DMS79 treated with DMSO at 0.1 percent for 48 hours (cell line): ENCODE measurements at regions not wholly inside any gene's neighbourhood (a gene's known extent, or its start where the extent isn't known, plus 50 kb on each side); places are given as distances from the start of the nearest gene placed in this dataset.

Experiments used
- DNase-seq: peaks from one replicate; lab custom pipeline; 2025; lab: John Stamatoyannopoulos, UW

DNA sequence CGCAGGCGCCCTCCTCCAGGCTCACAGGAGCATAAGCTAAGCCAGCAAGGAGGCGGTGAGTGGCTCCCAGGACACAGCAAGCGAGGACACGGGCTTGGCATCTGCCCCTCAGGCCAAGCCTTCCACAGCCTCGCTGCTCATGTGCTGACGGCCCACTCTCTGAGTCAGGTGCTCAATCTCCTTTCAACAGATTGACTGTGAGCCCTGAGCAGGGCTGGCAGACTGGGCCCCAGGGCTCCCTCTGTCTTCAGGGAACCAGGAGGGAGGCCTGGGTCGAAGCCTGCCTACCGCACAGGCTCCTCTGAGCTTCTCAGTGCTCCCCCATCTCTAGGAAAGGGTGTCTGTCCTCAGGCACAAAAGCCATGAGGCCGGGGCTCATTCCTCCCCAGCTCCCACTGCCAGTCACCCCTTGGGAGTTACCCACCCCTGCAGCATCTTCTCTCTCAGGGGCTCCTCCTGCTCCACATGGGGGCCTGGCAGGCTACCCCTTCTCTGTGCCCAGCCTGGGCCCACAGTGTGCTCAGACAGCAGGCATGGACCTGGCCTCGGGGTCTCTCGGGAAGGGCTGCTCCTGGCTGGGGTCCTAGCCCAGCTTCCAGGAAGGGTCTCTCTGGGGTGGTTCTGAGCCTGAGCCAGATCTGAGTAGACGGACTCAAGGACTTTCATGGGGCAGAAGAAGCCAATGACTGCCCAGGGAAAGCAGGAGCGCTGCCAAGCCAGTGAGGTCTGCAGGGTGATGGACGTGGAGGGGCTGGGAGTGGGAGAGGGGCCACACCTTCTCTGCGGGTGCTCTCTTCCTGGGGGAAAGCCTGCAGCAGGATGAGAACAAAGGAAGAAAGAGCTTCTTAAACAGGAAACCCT is 138.0 kb upstream of the GPC1 start:
- DNase-seq: no peak

DNA sequence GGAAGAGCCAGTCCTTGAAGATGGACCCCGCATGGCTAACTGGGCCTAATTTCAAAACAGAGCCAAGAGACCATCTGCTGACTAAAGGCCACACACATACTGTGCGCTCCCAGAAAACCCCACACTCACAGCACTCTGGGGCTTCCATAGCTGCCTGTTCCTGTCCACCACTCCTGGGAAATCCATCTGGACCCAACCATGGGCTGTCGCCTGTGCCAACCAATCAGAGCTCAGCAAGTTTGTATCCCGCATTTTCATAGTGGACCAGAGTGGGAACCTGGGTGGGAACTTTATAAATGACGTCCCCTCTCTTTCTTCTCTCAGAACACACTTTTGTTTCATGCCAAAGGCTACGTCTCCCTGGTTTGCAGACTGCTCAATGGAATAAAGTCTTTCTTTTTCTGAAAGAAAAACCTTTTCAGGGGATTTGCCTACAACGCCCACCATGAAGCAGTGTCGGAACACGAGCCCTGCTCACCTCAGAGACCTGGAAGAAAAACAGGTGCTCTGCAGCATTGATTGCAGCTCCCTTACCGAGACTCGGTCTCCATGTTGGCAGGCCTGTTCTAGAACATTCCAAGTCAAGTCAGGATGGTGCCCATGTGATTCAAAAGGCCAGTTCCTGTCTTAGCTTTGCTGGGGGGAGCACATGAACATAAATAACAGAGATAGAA is 137.2 kb upstream of the GPC1 start:
- no peak for DNase-seq

DNA sequence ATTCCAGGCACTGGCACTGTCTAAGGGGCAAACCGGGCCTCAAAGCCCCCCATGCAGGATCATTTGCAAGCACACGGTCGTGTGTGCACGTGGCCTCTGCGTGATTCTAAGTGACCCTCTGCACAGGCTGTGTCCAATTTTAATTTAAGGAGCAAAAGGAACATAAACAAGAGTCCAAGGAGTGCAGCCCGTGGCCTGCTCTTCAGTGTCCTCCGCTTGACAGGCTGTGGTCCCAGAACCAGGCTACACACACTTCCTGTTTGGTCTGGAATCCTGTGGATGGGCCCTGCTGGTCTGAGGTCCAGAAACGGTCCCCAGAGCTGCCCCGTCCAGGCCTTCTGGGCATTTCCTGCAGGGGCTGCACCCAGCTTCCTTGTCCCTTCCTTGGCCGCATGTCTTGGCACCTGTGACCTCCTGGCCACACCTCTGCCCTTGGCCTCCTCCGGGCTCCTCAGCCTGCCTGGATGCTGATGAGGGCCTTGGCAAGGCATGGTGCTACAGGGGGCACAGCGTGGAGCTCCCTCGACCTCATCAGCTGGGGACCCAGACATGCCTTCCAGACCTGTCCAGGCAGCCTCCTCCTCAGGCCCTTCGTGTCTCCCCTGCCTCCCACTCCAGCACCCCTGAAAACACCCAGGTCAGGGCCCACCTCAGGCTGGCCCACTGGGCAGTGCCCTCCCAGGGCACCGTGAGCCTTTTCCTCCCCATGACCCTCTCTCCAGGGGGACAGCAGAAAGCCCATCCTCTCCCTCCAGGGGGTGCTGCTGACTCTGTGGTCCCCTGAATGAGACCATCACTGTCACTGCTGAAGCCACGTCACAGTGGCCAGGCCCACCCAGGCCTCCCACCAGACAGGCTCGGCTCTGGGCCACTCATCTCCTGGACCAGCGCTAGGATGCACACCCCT is 136.4 kb upstream of the GPC1 start:
- no peak for DNase-seq

DNA sequence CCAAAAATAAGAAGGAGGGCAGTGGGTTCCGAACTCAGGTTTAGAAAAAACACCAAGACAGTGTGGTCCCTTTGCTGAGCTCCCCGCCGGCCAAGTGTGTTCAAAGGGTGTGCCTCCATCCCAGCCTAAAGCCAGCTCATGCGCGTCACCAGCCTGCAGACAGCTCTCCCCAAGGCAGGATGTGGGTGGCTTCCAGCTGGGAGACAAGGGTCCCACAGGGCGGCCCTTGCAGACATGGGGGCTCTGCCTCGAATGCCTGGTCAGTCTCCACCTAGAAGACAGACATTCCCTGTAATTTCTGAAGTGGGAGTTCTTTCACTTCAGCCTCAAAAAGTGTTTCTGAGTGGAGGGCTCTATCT is 135.8 kb upstream of the GPC1 start:
- DNase-seq: no peak

DNA sequence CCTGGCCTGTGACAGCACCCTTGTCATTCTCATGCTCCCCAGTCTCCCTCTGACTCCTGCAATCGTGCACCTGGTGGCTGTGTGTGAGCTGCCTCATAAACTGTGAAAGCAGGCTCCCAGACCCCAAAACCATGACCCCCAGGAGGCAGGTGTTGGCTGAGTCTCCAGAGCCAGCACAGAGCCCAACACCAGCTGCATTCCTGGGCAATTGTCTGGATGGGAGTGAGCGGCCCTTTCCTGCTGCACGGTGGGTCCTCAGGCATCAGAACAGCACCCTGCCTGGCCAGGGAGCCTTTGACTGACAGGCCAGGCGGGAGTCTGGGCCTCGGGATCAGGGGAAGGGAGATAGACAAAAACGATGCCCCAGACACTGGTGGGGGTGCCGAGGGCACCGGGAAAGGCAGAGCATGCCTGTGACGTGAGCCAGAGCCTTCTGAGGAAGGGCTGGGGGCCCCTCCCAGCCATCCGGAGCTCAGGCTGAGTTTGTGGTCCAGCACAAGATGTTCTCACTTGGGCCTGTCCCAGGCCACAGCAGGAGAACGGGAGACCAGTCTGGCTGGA is 135.1 kb upstream of the GPC1 start:
- DNase-seq: peak; percentile 63

DNA sequence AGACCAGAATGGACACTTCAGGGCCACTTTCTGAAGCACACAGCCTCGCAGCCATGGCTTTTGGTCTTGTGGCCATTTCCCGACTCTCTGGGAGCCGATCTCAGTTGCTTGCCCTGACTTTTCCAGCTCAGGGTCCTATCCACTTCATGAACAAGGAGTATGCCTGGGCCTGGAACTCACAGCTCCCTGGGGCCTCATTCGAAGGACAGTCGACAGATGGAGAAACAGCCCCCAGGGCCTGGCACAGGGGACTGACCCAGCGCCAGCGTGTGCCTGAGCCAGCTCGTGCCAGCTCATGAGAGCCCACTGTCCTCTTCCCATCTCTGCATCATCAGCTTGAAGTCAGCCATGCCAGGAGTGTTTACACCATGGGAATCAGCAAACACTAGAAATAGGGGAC is 134.6 kb upstream of the GPC1 start:
- peak; percentile 12 for DNase-seq

DNA sequence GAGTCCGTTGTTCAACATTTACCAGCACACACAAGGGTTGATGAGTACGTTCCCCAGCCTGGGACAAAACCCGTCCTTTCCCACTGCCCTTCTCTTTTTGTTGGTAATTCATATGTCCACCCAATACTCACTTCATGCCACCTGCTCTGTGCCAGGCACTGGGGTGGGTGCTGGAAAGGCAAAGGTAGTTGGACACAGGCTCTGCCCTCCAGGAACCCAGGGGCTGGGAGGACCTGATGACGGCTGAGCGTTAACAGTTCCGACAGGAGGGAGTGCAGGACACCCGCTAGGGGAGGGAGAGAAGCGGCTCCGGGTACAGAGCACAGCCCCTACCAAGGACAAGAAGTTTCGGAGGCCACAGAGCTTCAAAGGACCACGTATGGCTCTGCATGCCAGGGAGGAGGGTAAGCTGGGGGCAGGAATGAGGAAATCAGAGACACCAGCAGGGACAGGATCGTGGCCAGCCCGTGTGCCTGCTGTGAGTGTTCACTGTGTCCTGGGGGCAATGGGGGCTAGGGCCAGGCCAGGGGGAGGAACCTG is 134.1 kb upstream of the GPC1 start:
- DNase-seq: no peak

DNA sequence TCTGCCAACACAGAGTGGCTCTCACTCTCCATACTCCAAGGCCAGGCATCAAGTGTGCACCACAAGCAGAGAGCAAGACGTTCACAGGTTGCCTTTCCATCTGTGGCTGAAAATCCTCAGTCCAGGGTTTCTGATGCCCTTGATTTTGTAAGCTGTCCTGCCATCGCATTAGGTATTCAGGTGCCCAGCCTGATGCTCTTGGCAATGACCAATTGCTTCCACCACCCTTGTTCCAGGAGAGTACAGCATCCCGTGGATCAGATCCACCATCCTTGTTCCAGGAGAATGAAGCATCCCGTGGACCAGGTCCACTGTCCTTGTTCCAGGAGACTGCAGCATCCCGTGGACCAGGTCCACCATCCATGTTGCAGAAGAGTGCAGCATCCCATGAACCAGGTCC is 133.4 kb upstream of the GPC1 start:
- DNase-seq: no peak

DNA sequence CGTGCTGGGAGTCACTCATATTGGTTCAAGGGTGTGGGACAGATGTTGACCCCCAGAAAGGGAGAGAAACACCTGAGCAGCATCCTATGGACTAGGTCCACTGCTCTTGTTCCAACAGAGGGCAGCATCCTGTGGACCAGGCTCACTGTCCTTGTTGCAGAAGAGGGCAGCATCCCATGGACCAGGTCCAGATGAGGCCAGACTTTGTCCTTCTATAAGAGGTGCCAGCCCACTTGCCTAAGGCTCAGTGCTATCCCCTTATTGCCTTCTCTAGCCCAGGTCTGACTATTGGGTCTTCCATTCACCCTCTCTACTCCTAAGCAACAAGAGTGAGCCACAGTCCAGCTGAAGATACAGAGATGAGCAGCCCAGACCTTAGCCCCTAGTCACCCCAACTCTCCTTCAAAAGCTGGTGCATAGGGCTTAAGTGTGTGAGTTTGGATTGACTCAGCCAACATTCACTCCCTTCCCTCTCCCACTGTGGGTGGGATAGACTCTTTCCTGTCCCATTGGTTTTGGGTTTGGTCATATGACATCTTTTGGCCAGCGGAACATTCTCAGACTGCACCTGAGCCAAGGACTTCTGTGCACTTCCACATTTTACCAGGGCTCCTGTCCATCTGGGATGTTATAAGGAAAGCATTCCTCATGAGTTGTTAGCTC is 132.4 kb upstream of the GPC1 start:
- no peak for DNase-seq

DNA sequence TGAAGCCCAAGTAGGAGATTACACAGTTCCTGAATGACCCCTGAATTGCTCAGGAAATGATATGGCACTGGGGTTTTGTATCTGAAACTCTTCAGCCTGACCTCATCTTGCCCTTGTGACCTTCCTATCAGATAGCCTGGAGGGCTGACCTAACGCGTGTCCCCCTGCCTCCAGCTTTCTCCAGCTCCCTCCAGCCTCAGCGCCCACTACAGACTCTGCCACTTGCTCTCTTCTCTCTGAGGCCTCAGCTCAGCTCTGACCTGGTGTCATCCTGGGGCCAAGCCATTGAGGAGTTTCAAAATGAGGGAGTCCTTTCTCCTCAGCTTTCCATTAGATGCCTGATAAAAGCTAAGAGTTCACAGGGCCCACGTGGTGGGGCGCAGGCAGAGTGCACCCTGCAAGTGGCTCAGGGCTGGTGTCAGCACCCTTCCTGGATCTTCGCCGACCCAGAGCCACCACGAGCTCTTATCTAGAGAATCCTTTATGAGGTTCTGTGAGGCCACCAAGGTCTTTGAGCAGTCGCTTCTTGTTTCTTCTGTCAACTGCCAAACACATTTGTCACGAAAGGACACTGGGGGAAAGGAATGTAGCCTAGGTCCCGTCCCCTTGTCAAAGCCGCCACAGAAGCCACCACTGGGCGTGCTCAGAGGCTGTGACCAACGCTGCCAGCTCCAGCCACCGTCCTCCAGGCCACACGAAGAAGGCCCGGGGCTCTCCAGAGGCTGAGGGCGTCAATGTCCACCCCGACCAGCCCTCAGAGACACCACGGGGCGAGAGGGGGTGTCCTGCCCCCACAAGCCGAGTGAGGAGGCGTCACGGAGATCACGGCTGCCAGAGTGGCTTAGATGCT is 131.3 kb upstream of the GPC1 start:
- no peak for DNase-seq

DNA sequence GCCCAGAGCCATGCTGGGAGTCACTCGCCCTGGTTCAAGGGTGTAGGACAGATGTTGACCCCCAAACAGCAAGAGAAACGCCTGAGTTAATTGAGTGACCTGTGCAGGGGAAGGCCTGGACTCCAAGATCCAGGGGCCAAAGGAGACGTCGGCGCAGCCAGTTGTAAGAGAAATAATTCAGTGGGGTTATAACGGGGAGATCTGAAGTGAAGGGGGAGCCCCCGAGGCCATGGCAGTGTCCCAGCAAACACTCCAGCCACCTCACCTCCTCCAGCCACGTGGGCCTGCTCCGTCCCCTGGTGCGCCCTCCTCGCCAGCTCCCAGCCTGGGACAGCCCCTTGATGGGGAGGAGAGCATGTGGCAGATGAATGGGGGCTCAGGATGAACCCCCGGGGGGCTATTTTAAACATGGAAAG is 130.7 kb upstream of the GPC1 start:
- DNase-seq: no peak

DNA sequence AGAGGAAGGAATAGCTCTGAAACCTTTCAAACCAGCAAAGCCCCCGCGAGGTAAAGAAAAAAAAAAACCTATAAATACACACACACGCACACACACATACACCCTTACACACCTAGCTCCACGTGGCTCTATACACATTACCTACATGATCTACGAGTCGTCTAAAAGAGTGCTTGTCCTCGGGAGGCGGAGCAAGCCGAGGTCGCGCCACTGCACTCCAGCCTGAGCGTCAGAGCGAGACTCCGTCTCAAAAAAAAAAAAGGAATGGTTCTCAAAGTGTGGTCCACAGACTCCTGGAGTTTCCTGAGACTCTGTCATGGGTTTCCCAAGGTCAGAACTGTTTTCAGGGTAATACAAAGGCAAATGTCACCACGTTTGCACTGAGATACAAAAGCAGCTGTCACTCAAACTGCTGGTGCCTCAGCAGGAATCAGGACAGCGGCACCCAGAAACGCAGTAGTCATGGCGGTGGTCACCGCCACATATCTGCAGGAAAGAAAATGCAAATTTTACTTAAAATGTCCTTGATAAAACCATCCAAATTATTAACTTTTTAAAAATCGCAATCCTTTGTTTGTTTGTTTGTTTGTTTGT is 130.0 kb upstream of the GPC1 start:
- DNase-seq: no peak

DNA sequence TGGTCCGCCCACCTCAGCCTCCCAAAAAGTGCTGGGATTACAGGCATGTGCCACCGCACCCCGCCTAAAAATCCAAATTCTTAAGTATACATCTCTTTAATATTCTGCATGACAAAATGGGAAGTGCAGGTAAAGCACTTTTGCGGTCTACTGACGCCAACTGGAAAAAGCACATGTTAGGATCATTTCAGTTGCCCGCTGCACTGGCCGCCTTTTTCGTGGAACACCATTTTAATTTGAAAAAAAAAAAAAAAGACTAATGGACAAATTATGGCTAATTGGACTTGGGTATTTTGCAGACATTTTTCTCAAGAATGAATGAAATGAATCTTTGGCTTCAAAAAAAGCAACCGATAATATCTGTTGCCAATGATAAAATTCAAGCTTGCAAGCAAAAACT is 129.3 kb upstream of the GPC1 start:
- DNase-seq: no peak

DNA sequence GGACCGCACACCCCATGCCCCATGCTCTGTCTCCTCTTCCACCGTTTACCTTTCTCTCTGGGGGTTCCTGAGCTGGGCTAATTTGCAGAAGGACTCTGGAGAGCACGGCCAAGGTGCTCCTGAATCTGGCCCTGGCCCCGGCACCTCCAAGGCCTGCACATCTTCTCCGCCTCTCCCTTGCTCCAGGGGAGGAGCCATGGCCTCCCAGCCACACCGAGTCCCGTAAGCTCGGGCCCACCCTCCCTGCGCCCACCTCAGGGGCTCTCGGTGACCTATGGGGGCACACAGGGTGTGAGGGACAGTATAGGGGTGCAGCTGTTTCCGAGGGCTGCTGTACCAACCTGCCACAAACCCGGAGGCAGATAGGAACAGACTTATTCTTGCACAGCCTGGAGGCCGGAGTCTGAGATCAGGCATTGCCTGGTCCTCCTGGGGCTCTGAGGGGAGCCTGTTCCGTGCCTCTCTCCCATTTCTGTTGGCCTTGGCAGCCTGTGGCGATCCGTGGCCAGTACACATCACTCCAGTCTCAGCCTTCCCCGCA is 127.3 kb upstream of the GPC1 start:
- DNase-seq: no peak

DNA sequence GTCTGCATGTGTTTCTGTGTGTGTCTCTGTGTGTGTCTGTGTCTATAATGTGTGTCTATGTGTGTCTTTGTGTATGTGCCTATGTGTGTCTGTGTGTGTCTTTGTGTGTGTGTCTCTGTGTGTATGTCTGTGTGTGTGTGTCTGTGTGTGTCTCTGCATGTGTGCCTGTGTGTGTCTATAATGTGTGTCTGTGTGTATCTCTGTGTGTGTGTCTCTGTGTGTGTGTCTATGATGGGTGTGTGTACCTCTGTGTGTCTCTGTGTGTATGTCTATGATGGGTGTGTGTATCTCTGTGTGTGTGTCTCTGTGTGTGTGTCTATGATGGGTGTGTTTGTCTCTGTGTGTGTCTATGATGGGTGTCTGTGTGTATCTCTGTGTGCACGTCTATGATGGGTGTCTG is 126.2 kb upstream of the GPC1 start:
- no peak for DNase-seq

DNA sequence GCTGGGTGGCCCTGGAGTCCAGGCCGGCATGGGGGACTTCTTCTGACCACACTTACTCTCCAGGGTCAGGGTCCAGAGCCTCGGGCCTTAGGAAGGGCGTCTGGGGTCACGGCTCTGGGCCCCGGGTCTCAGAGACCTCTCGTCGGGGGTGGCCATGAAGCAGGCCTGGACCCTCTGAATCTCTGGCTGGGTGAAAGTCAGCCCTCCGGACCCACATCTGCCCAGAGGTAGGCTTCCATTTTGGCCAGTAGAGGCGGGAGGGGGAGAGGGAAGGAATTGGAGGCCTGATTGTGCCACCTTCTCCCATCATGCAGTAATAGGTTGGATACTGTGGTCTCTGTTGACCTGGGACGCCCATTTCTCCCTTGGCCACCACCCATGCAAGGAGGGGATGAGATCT is 125.3 kb upstream of the GPC1 start:
- no peak for DNase-seq

DNA sequence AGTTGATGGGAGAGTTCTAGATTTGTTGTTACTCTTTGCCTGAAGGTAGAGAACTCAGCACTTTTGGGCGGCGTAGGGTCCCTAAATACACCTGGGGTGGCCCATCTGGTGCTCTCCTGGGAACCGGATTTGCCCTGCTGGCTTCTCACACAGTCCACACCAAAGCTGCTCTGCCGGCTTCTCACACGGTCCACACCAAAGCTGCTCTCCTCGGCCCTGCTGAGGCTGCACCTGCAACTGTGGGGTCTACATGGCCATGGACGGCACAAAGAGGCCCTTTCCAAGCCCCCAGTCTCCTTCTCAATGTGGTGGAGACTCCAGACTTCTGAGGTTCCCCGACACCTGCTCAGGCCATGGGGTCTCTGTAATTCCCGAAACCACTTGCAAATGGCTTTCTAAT is 124.8 kb upstream of the GPC1 start:
- no peak for DNase-seq

DNA sequence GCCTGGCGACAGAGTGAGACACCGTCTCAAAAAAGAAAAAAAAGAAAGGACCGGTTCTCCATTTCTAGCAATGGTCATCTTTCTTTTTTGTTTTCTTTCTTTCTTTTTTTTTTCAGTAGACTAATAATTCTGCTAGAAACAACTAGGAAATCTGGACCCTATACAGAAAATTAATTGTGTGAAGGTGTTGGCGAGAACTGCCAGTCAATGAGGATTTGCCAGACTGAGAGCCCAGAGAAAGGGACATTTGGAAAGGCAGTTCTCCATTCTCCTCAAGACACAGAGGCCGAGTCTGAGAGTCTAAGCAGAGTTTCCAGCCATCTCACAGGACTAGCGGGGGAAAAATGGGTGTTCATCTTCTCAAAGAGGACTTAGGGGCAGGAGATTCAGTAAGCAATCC is 123.6 kb upstream of the GPC1 start:
- no peak for DNase-seq

DNA sequence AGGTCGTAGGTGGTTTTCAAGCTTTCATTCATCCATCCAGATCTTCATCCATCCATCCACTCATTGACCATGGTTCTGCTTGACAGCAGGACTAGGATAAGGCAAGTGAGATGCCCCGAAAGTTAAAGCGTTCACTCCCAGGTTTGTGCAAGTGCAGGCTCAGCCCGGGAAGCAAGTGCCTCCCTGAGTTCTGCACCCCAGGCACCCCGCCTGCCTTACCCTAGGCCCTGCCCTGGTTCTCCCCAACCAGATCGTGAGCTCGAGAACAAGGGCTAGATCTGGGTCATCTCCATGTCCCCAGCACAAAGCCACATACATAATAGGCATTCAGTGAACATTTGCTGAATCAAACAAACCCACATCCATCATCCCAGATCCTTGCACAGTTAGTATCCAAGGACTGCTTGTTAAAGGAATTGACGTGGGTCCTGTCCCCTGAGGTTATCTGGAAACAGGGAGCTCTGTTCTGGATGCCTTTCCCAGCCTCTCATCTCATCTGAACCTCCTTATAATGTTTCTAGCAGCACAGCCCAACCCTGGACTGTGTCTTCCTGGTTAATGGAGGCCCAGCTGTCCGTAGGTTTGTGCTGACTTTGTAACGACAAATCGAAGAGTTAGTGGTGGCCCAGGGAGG is 116.1 kb upstream of the GPC1 start:
- DNase-seq: no peak

DNA sequence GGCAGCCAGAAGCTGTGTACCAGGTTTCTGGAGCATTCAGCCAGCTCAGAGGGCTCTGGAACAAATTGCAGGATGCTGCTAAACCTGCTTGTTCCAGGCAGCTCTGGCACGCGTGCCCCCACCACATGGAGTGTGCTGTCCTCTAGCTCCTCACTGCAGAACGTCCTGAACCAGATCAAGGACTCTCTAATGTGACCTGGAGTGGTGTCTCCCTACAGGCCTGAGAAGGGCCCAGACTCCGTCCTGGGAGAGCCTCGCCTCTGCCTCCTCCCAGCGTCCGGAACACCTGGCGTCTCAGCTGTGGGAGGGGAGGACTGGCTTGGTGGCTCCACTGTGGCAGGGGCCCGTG is 115.6 kb upstream of the GPC1 start:
- no peak for DNase-seq
